VCaP (cell line): ENCODE measurements at regions not wholly inside any gene's neighbourhood (a gene's known extent, or its start where the extent isn't known, plus 50 kb on each side); places are given as distances from the start of the nearest gene placed in this dataset.

Experiments used
- H3K27ac ChIP-seq: fragments of 450-650 bp; 2 replicates; pipeline ENCODE4 v1.5.1; 2017
- CTCF ChIP-seq: fragments of 450-650 bp; conservative IDR thresholded peaks from 2 replicates; pipeline ENCODE4 v1.5.1; 2017; ENCODE audit warnings: mild to moderate bottlenecking, moderate library complexity

- TF ChIP-seq CTCF = no peak
- H3K27ac ChIP-seq = no peak overlapping the region
These were observed 176.1 kb downstream of the AASDH start for GRCh38 chr4:56211202-56211601.

GRCh38 chr4:56210397-56210796, 176.9 kb downstream of the AASDH start:
- H3K27ac ChIP-seq = no peak overlapping the region
- TF ChIP-seq CTCF = no peak

- TF ChIP-seq CTCF = no peak
- H3K27ac ChIP-seq = no peak overlapping the region
These were observed 177.5 kb downstream of the AASDH start for GRCh38 chr4:56209767-56210166.

GRCh38 chr4:56208103-56208502, 179.2 kb downstream of the AASDH start:
- TF ChIP-seq CTCF = no peak
- H3K27ac ChIP-seq = no peak overlapping the region

GRCh38 chr4:56206258-56206657, 181.0 kb downstream of the AASDH start:
- no peak for TF ChIP-seq CTCF

GRCh38 chr4:56200275-56200674, 187.0 kb downstream of the AASDH start:
- TF ChIP-seq CTCF = no peak
- no peak overlapping the region for H3K27ac ChIP-seq

More at GRCh38 chr4:56206258-56206657, 181.0 kb downstream of the AASDH start:
- H3K27ac ChIP-seq = peak overlapping the region; percentile 25; the same call in 1 of the 2 replicates

- H3K27ac ChIP-seq = no peak overlapping the region
- no peak for TF ChIP-seq CTCF
These were observed 189.0 kb downstream of the AASDH start for GRCh38 chr4:56198265-56198664.

- no peak for TF ChIP-seq CTCF
- H3K27ac ChIP-seq = no peak overlapping the region
These were observed 189.9 kb downstream of the AASDH start for GRCh38 chr4:56197387-56197786.
